CD4-positive, alpha-beta T cell treated with Interferon gamma for 1 hour (primary cell): ENCODE measurements at regions not wholly inside any gene's neighbourhood (a gene's known extent, or its start where the extent isn't known, plus 50 kb on each side); places are given as distances from the start of the nearest gene placed in this dataset.
"Not testable (repeated sequence)": the region's sequence is repeated elsewhere in the genome, so short reads cannot be mapped to it uniquely, and the experiment has no call there.

Source experiments
- DNase-seq: peaks from one replicate; pipeline ENCODE4 v3.0.0-alpha.2; 2020

DNA sequence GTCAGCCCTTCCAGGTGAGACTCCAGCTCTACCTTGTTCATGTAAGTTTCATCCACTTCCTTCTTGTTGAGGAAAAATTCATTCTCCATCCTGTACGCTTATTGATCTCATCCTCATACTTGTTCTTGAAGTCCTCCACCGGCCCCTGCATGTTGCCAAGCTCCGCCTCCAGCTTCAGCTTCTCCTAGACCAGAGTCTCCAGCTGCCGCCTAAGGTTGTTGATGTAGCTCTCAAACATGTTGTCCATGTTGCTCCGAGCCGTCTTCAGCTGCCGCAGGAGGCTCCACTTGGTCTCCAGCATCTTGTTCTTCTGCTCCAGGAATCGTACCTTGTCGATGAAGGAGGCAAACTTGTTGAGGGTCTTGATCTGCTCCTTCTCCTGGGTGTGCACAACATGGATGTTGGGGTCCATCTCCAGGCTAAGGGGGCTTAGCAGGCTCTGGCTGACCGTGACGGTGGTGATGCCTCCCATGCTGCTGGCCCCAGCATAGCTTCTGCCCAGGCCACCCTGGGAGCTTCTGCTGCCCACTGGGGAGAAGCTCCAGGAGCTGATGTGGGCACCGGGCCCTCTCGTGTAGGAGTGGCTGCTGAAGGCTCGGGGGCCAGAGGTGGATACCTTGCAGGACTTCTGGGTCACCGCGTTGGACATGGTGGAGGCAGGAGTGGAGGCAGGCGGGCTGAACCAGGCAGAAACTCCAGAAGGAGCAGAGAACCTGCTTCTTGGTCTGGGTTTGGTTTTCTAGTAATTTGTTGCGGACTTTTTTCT is 422.6 kb upstream of the ARPP21 start:
- no peak for DNase-seq

DNA sequence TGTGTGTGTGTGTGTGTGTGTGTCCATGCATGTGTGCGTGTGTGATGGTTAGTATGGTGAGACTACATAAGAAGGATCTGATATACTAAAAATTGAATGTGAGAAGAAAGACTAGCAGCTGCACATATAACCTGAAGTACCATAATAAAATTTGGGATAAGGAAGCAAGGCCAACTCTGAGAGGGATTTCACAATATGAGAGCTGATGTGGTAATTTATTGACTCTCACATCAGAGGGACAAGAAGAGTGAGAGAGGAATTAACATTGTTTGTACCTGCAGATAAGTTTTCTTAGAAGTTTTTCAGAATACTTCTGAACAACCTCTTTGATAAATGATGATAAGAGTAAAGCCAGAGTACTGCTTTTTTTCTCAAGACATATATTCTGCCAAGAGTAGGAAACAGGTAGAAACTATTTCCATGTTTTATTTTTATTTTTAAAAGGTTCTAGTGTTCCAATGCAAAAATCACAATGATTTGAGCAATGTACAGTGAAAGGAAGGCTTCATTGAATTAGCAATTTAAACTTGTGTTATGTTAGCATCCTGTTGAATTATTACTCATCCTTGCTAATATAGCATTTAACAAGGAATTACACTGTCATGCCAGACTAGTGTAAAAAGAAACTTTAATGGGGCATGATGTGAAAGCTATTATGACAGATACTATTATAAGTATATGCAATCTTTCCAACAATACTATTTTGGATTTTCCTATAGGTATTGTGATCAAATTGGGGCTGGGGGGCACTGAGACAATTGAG is 415.5 kb upstream of the ARPP21 start:
- no peak for DNase-seq

DNA sequence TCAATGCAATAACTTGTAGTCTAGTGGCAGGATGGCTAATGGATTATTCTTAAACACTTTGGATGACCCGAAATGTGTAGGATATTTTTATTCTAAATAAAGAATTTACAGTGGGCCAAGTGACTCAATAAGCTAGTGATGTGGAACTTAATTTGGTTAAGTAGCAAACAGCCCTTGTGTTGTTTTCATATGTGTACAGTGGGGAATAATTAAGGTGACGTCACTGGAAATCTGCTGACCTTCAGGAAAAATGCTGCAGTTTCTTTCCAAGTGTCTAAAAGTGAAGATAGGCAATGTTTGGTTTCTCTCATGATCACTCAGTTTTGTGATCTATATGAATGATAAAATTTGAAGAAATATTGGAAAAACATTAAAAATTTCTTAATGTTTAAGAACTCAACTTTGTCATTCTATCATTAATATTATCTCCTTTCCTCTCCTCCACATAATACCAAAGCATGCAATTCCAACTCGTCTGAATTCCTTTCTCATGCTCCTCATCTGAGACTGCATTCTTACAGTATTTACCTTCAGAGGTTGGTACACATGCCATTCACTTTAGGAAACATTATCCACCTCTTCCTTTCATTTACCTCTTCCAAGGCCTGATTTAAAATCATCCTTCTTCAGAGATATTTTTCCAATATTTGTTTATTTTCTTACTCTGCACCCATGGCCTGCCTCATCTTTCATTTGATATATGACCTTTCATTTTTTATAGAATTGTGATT is 414.6 kb upstream of the ARPP21 start:
- DNase-seq, result no peak

DNA sequence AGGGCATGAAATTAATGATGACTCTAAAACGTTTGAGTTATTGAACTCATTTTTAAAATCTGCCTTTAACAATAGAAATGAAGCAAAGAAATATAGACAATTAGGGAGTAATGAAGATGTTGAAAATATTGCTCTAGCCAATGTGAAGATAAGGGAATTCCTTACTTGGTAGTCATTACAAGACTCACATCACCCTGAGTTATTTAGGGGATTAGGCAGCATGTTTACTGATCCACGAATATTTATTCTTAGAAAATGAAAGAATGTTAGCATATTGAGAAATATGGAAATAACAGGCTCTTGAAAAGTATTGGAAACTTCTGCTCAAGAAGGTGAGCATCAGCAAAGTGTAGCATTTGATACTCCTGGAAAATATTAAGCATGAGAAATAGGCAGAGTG is 398.1 kb upstream of the ARPP21 start:
- DNase-seq, result no peak

DNA sequence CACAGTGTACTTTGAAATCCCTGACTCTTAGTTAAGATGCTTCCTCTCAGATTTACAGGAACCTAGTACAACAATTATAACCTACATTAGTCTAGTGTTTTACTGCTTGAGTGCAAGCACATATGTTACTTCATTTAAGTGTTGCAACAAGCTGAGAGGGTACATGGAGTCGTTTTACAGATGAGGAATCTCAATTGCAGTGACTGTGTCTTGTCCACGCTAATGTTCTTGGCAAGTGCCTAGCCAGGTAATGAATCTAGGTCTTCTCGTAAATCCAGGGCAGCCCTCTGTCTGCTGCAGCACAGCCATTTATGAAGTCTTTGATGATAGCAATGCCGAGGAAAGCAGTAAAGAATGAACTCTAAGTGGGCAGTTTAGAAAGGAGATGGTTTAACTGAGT is 384.4 kb upstream of the ARPP21 start:
- no peak for DNase-seq

DNA sequence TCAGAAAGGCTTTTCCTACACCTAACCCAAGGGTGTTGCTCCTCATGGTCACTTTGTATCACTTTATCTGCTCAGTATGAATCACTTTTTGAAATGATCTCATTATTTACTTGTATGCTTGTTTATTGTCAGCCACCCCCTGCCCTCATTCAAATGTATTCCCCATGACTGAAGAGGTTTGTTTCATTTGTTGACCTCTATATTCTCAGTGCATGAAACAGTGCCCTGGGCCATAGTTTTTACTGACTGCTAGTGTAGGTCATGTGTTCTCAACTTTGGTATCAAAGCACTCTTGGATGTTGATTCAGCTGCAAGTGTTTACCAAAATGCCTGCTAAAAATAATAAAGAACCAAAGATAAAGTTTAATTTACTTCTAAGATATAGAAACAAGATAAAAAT is 381.7 kb upstream of the ARPP21 start:
- DNase-seq, result no peak

DNA sequence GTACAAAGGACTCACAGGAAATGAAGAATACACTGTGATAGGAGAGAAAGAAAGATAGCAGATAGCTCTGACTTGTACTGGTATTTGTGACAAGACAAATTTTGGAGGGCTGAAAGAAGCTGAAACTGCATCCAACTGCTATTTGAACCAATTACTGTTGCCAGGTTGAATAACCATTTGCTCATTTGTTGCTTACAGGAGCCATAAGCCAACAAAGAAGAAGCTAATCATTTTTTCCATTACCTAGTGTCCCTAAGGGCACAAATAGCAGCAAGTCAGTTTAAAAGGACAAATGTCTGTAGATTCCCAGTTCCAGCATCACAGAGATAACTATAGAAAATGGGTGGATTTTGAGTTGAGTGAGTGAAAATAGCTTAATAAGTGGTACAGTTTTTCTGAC is 376.9 kb upstream of the ARPP21 start:
- DNase-seq, result no peak

DNA sequence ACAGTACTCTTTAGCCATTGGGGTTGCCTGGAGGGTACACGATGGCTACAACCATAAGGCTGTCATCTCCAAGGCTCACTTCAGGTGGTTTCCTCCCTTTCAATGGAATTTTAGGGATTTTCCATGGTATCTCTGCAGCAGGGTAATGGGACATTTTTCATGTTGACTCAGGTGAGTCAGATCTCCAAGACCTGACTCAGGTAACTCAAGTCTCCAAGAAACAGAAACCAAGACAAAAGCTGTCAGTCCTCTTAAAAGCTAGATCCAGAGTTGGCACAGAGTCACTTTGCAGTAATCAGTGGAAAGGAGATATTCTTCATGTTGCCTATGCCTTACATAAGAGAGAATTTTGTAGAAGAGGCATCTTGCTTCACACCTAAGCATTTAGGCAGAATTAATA is 375.8 kb upstream of the ARPP21 start:
- no peak for DNase-seq

DNA sequence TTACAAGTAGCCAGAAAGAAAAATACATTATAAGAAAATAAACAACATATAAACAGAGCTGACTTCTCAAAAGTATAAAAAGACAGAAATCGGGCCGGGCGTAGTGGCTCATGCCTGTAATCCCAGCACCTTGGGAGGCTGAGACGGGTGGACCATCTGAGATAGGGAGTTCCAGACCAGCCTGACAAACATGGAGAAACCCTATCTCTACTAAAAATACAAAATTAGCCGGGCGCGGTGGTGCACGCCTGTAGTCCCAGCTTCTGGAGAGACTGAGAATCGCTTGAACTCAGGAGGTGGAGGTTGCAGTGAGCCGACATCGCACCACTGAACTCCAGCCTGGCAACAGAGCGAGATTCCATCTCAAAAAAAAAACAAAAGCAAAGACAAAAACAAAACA is 373.3 kb upstream of the ARPP21 start:
- not testable (repeated sequence) for DNase-seq

DNA sequence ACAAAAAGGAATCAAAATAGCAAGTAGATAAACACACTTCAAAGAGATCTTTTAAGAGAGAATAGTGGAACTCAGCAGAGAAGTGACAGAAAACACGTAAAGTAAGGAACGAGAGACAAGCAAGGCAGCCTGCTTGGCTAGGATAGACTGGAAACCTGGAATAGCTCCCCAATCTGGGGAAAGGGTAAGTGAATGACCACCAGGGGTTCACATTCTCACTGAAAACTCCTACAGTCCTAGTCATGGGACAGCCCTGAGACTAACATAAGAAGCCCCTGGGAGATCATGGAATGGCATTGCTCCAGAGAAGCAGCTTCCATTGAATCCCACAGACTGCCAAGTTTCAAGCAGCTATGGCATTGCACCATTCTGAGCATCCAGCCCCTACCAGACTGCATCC is 363.6 kb upstream of the ARPP21 start:
- DNase-seq, result no peak

DNA sequence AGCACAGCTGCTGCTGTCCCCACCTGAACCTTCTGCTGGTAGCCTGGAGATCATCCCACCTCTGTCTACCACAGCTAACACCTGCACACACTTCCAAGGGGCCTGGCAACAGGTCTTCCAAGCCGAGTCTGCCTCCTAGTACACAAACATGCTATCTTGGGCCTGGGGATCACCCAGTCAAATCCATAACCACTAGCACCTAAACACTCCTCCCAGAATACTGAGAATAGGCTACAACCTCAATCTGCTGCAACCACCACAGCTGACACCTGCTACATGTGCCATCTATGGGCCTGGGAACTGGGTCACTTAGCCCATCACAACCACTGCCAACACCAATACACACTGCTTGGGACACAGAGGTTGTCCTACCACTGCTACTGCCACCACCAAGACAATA is 362.8 kb upstream of the ARPP21 start:
- no peak for DNase-seq

DNA sequence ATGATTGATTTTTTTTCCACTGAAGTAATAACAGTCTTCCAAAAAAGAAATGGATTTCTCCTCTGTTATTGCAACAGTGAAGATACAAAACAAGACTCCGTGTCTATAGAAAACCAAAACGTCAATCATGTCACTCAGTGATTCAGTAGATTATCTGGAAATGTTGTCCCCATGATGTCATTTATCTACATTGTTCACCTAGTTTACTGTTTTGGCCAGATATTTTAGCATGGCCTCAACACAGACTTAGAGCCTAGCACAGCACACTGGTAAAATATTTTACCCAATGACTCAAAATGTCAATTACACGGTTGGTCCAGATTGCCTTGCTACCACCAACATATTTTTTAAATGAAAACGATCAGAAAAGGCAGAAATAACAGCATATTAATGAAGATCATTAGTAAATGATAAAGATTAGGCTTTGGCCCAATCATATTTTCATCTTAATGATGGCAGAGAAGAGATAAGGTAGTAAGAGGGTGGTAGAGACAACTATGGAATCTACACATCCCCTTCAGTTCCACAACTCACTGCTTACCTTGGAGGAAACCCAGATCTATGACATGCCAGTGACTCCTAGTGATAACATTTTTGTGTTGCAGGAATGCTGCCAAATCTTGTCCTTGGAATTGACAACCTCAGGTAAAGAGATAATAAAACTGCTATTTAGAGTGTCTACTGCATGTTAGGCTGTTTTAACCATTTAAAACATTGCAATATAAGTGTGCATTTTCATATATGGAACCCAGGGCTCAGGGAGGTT is 347.7 kb upstream of the ARPP21 start:
- DNase-seq, result no peak

DNA sequence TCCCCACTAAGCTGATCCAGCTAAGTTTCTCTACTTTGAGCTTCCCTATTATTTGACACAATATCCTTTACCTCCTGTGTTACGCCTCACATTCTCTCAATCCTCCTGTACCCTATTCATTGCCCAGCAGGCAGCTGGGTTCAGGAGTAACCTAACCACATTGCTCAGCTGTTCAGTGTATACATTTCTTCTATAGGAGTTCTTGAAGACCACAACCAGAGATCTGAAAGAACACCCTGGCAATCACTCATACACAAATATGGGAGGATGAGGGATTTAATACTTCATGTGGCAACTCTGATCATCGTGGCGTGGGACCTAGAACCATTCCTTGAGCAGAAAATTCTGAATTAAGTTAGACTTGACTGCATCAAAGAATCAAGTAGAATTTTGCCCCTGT is 346.8 kb upstream of the ARPP21 start:
- no peak for DNase-seq

DNA sequence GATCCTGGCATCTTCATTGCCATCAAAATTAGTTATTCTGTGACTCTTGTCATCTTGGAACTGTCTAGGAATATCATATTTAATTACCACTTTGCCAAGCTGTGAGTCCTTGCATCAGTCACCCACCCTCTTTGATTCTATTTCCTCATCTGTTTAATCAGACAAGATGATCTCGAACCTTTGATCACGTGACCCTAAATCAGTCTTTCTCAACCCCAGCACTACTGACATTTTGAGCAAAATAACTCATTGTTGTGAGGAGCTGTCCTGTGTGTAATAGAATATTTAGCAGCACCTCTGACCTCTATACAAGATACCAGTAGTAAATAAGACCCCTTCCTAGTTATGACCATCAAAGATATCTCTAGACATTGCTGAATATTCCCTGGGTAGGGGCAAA is 343.4 kb upstream of the ARPP21 start:
- no peak for DNase-seq

DNA sequence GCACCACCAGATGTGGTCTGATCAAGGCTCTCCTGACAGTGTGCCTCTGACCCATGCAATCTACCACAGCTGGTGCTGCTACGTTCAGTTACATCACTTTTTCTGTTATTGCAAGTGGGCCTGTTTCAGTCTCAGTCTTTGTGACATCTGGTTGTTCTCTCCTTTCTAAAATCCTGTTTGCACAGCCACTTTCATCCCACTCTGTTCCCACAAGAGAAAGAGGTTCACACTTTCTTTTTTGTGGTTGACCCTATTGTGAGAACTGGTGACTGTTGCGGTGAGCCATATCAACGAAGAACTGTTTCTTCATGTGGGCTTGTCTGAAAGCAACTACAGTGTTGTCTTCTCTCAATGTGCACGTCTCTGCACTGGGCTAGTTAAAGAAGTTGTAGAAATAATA is 342.8 kb upstream of the ARPP21 start:
- no peak for DNase-seq

DNA sequence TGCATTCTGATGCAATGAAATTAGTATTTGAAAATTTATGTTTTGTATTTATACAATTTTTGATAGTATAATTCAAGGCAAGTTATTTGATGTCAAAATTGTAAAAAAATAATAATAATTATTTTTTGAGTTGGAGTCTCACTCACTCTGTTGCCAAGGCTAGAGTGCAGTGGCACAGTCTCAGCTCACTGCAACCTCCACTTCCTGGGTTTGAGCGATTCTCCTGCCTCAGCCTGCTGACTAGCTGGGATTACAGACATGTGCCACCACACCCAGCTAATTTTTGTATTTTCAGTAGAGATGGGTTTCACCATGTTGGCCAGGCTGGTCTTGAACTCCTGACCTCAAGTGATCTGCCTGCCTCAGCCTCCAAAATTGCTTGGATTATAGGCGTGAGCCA is 342.4 kb upstream of the ARPP21 start:
- not testable (repeated sequence) for DNase-seq

DNA sequence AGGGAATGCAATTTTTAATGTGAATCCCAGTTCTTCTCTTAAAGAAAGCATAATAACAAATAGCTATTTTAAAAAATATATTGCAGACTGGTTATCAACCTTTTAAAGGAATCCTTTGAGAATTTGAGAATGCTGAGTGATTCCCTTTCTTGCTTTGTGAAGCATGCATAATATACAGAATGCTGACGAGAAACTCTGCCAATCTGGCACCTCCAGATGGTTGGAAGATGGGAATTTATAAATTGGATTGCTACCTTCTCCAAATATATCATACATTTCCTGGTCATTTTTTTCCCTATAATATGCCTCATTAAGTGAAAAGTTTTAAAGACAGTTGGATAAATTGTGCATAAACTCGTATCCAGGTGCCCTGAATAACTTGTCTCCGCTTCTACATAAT is 333.9 kb upstream of the ARPP21 start:
- DNase-seq, result no peak

DNA sequence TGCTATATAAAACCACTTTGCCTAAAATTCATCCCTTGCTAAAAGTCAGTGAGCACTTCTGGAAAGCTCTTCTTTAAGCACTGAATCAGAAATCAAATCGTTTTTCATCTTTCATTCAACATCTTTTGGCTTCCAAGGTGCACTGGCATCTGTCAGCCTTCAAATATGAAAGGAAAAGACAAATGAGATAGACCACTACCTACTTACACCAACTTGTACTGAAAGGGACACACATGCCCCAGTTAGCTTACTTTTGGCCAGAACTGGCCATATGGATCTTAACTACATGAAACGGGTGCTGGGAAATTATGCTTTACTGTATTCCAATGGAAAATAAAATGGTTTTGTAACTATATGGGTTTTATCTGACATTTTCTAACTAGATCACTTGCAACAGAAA is 332.0 kb upstream of the ARPP21 start:
- DNase-seq, result no peak

DNA sequence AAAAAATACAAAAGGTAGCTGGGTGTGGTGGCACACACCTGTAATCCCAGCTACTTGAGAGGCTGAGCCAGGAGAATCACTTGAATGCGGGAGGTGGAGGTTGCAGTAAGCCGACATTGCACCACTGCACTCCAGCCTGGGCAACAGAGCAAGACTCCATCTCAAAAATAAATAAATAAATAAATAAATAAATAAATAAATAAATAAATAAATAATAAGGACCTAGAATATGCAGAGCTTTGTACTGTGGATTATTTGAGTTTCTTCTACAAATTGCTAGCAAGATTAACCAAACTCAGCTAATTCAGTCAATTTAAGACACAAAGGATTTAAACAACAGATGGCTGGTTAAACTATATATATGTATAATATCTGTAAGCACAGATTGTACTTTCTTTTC is 322.5 kb upstream of the ARPP21 start:
- DNase-seq, result not testable (repeated sequence)

DNA sequence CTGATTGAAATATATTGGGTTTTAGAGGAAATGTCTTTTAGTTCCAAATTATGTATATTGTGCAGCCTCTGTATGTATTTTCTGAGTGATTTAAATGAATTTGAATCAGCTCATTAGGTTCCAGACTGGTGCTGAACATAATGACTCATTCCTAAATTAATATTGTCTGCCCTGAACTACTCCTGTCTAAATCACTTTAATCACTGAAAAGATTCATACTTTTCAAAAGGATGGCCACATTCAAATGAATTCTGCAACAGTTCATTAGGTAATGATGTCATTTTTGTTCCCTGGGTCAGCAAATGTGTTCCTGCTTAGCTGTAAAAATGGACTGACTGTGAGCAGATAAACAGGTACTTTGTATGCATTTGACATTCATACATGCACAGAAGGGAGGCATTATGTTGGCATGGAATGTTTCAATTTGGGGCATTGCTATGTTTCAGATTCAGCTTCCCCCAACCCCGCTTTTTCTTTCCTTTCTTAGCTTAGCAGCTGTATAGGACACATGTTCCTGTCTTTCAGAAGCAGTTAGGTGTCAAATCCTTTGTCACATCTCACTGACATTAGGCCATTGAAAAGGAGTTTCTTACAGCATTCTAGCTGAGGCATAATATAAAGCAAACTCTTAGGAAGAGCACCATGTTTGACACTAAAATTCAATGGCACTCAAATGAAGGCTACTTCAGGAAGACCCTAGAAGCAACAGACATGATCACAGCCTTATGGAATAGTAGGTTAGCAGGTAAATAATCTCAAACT is 318.5 kb upstream of the ARPP21 start:
- no peak for DNase-seq

DNA sequence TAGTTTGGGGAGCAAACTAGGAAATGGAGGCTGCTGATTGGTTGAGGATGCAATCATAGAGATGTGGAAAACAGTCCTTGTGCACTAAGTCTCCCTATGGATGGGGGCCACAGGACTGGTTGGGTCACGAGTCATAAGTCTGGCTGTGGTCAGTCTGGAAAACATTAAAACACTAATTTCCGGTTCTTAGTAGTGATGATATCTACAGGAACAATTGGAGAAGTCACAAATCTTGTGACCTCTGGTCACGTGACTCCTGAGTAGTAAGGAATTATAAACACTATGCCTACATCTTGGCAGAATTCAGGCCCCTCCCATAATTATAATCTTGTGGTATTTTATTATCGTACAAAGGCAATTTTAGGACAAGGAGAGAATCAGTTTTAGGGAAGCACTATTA is 317.3 kb upstream of the ARPP21 start:
- DNase-seq, result no peak

DNA sequence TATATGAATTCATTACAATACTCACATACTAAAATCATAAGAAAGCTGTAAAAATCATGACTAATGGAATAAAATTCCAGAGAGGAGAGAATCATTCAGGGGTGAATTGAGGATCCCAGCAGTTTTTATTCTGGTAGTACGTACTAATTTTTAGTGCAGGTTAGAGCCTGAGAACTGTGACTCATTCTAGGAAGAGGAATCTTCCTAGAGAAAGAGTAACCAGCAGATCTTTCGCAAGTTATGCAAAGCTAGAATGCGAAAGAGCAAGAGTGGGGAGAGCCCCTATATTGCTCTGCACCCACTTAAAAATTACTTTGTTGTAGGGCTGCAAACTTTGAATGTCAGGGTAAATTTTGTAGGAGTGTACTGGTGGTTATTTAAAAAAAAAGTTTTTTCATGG is 303.6 kb upstream of the ARPP21 start:
- DNase-seq, result no peak
